ENCODE measurements at regions not wholly inside any gene's neighbourhood (a gene's known extent, or its start where the extent isn't known, plus 50 kb on each side); places are given as distances from the start of the nearest gene placed in this dataset.

DNA sequence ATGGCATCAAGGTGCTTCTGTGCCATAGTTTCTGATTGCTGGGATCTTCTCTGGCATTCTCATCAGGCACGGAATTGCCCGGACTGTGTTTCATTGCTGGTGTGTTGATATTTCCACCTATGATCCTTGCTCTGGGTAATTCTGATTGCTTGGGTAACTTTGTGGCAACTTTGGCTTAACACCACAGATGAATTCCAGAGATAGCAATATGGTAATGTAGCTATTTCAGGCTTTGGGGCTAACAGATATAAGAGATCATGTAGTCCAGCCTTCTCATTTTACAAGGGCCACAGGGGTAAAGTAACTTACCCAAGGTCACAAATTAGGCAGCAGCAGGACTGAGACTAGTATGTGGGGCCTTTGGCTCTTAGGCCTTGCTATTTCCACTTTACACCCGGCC, 53.9 kb upstream of the PLPP4 start:
- POLR2A ChIA-PET = interaction anchor here (0.7 kb wide), 1 partner anchor 9 kb away, joined by 3 read pairs; no protein-coding TSS in a partner anchor
- in situ Hi-C loops (cut with MboI) (no loop called here), intact Hi-C loops (cut with micrococcal nuclease) (no loop called here)
- H3K36me3 ChIP-seq (ENCODE audit: control insufficient read depth, insufficient read depth, low read length) = no peaks in the 10 kb centered on the region
- FAIRE-seq = no peak
- H3K9me1 ChIP-seq (ENCODE audit: control insufficient read depth, insufficient read depth, low read length) = no peaks in the 10 kb centered on the region
- H3K4me3 ChIP-seq = no peak overlapping the region
- H3K9me3 ChIP-seq (replicated peaks; ENCODE audit: control insufficient read depth, insufficient read depth, low read depth, low read length) = no peaks in the 10 kb centered on the region
- no peak for DNase-seq (ENCODE audit: extremely low read depth in 1 of 4, low spot score in 3 of 4)
- no peak for ATAC-seq
- H2AFZ ChIP-seq (ENCODE audit: low read depth, low read length) = no peak overlapping the region
- no peaks in the 10 kb centered on the region for H3K4me1 ChIP-seq (replicated peaks in 1 of 2; ENCODE audit: control insufficient read depth in 2 of 2, insufficient read depth in 2 of 2, low read length in 2 of 2)
- H3K9ac ChIP-seq (ENCODE audit: insufficient read depth in 1 of 2, low read depth in 2 of 2, low read length in 2 of 2) = no peak overlapping the region
- H3K79me2 ChIP-seq (ENCODE audit: control insufficient read depth, insufficient read depth, low read length) = no peaks in the 10 kb centered on the region
- BruUV-seq (replicated peaks) = no TSS peak
- WGBS (ENCODE audit: insufficient coverage, low coverage, missing lambda C conversion rate) = 0% methylated on average over 3 of the region's 3 CpGs
- H3K4me2 ChIP-seq (ENCODE audit: insufficient read depth, low read length) = no peak overlapping the region
- H4K20me1 ChIP-seq (replicated peaks; ENCODE audit: control insufficient read depth, insufficient read depth, low read length) = no peaks in the 10 kb centered on the region
- no peak overlapping the region for H3K27ac ChIP-seq (ENCODE audit: extremely low read depth, low read depth, low read length)
- CTCF ChIA-PET (ENCODE audit: low intra/inter-chr PET ratio) = no interaction called here
- no peaks in the 10 kb centered on the region for H3K27me3 ChIP-seq (ENCODE audit: control insufficient read depth in 2 of 2, insufficient read depth in 2 of 2, low read length in 2 of 2)
- no peak for TF ChIP-seq KDM4B (IDR thresholded peaks at IDR 0.05; ENCODE audit: borderline replicate concordance in 2 of 2, low read depth in 1 of 2)
- no peak for TF ChIP-seq ZKSCAN1 (IDR thresholded peaks at IDR 0.05; ENCODE audit: low read depth, low read length)
- TF ChIP-seq POLR2G (IDR thresholded peaks at IDR 0.05; ENCODE audit: low read depth, low read length) = no peak
- TF ChIP-seq, protein P1, sequence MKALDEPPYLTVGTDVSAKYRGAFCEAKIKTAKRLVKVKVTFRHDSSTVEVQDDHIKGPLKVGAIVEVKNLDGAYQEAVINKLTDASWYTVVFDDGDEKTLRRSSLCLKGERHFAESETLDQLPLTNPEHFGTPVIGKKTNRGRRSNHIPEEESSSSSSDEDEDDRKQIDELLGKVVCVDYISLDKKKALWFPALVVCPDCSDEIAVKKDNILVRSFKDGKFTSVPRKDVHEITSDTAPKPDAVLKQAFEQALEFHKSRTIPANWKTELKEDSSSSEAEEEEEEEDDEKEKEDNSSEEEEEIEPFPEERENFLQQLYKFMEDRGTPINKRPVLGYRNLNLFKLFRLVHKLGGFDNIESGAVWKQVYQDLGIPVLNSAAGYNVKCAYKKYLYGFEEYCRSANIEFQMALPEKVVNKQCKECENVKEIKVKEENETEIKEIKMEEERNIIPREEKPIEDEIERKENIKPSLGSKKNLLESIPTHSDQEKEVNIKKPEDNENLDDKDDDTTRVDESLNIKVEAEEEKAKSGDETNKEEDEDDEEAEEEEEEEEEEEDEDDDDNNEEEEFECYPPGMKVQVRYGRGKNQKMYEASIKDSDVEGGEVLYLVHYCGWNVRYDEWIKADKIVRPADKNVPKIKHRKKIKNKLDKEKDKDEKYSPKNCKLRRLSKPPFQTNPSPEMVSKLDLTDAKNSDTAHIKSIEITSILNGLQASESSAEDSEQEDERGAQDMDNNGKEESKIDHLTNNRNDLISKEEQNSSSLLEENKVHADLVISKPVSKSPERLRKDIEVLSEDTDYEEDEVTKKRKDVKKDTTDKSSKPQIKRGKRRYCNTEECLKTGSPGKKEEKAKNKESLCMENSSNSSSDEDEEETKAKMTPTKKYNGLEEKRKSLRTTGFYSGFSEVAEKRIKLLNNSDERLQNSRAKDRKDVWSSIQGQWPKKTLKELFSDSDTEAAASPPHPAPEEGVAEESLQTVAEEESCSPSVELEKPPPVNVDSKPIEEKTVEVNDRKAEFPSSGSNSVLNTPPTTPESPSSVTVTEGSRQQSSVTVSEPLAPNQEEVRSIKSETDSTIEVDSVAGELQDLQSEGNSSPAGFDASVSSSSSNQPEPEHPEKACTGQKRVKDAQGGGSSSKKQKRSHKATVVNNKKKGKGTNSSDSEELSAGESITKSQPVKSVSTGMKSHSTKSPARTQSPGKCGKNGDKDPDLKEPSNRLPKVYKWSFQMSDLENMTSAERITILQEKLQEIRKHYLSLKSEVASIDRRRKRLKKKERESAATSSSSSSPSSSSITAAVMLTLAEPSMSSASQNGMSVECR (CRISPR knock-in tag; IDR thresholded peaks at IDR 0.05) = no peak
- no peak for TF ChIP-seq ZFX (CRISPR knock-in tag; IDR thresholded peaks at IDR 0.05)
- no peak for TF ChIP-seq GABPA (tag; conservative IDR thresholded peaks at IDR 0.05; ENCODE audit: low read depth)
- no peak for TF ChIP-seq ARNT (IDR thresholded peaks at IDR 0.05)
- no peak for TF ChIP-seq GABPB1 (CRISPR knock-in tag; IDR thresholded peaks at IDR 0.05)
- TF ChIP-seq, protein P2, sequence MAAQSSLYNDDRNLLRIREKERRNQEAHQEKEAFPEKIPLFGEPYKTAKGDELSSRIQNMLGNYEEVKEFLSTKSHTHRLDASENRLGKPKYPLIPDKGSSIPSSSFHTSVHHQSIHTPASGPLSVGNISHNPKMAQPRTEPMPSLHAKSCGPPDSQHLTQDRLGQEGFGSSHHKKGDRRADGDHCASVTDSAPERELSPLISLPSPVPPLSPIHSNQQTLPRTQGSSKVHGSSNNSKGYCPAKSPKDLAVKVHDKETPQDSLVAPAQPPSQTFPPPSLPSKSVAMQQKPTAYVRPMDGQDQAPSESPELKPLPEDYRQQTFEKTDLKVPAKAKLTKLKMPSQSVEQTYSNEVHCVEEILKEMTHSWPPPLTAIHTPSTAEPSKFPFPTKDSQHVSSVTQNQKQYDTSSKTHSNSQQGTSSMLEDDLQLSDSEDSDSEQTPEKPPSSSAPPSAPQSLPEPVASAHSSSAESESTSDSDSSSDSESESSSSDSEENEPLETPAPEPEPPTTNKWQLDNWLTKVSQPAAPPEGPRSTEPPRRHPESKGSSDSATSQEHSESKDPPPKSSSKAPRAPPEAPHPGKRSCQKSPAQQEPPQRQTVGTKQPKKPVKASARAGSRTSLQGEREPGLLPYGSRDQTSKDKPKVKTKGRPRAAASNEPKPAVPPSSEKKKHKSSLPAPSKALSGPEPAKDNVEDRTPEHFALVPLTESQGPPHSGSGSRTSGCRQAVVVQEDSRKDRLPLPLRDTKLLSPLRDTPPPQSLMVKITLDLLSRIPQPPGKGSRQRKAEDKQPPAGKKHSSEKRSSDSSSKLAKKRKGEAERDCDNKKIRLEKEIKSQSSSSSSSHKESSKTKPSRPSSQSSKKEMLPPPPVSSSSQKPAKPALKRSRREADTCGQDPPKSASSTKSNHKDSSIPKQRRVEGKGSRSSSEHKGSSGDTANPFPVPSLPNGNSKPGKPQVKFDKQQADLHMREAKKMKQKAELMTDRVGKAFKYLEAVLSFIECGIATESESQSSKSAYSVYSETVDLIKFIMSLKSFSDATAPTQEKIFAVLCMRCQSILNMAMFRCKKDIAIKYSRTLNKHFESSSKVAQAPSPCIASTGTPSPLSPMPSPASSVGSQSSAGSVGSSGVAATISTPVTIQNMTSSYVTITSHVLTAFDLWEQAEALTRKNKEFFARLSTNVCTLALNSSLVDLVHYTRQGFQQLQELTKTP (IDR thresholded peaks at IDR 0.05; ENCODE audit: low read depth in 1 of 2, partially characterized antibody in 2 of 2) = no peak
- TF ChIP-seq SMARCA5 (IDR thresholded peaks at IDR 0.05) = no peak
- no peak for TF ChIP-seq ZNF77 (CRISPR knock-in tag; IDR thresholded peaks at IDR 0.05)
- TF ChIP-seq ARID1B (IDR thresholded peaks at IDR 0.05) = no peak
- TF ChIP-seq CHD2 (IDR thresholded peaks at IDR 0.05; ENCODE audit: low read depth, low read length) = no peak
- TF ChIP-seq, protein P3, sequence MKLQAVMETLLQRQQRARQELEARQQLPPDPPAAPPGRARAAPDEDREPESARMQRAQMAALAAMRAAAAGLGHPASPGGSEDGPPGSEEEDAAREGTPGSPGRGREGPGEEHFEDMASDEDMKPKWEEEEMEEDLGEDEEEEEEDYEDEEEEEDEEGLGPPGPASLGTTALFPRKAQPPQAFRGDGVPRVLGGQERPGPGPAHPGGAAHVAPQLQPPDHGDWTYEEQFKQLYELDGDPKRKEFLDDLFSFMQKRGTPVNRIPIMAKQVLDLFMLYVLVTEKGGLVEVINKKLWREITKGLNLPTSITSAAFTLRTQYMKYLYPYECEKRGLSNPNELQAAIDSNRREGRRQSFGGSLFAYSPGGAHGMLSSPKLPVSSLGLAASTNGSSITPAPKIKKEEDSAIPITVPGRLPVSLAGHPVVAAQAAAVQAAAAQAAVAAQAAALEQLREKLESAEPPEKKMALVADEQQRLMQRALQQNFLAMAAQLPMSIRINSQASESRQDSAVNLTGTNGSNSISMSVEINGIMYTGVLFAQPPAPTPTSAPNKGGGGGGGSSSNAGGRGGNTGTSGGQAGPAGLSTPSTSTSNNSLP (IDR thresholded peaks at IDR 0.05; ENCODE audit: borderline replicate concordance, low read depth, low read length) = no peak
